ENCODE measurements at regions not wholly inside any gene's neighbourhood (a gene's known extent, or its start where the extent isn't known, plus 50 kb on each side); places are given as distances from the start of the nearest gene placed in this dataset.

DNA sequence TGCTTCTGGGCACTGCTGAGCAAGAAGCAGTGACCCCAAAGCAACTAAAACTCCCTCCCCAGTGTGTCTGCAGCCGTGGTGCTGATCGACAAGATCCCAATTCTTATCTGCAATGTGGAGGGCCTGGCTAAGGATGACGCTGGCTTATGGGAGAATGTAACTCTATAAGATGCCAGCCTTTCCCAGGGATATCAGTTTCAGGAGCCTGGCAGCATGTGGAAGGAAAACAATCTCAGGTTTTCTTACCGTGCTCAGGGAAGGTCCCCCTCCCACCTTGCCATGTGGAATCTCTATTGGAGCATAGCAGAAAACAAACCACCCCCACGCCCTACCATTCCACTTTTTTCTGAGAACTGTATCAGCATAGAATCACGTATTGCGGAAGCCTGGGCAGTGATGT is 87.7 kb upstream of the PTPN3 start:
- 0 out of 2 replicates have a peak, but pooled peaks cover 2% of the 10 kb centered on the region for H3K27me3 Mint-ChIP-seq (ENCODE audit: low read depth)
- no peak overlapping the region for H3K4me3 Mint-ChIP-seq
- ATAC-seq: no peak
- no peak for TF ChIP-seq ZNF263 (CRISPR knock-in tag; IDR thresholded peaks at IDR 0.05; ENCODE audit: low read depth)
- no peak for TF ChIP-seq SOX15 (CRISPR knock-in tag; IDR thresholded peaks at IDR 0.05)
- no peak for TF ChIP-seq SMAD3 (CRISPR knock-in tag; IDR thresholded peaks at IDR 0.05; ENCODE audit: borderline replicate concordance)
- TF ChIP-seq ATF3 (CRISPR knock-in tag; conservative IDR thresholded peaks at IDR 0.05): no peak
- TF ChIP-seq FOXP4 (CRISPR knock-in tag; IDR thresholded peaks at IDR 0.05): no peak
- TF ChIP-seq, protein P1, sequence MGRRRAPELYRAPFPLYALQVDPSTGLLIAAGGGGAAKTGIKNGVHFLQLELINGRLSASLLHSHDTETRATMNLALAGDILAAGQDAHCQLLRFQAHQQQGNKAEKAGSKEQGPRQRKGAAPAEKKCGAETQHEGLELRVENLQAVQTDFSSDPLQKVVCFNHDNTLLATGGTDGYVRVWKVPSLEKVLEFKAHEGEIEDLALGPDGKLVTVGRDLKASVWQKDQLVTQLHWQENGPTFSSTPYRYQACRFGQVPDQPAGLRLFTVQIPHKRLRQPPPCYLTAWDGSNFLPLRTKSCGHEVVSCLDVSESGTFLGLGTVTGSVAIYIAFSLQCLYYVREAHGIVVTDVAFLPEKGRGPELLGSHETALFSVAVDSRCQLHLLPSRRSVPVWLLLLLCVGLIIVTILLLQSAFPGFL (CRISPR knock-in tag; IDR thresholded peaks at IDR 0.05; ENCODE audit: borderline replicate concordance): no peak
- no peak for TF ChIP-seq ERG (CRISPR knock-in tag; IDR thresholded peaks at IDR 0.05)
- TF ChIP-seq, protein P2, sequence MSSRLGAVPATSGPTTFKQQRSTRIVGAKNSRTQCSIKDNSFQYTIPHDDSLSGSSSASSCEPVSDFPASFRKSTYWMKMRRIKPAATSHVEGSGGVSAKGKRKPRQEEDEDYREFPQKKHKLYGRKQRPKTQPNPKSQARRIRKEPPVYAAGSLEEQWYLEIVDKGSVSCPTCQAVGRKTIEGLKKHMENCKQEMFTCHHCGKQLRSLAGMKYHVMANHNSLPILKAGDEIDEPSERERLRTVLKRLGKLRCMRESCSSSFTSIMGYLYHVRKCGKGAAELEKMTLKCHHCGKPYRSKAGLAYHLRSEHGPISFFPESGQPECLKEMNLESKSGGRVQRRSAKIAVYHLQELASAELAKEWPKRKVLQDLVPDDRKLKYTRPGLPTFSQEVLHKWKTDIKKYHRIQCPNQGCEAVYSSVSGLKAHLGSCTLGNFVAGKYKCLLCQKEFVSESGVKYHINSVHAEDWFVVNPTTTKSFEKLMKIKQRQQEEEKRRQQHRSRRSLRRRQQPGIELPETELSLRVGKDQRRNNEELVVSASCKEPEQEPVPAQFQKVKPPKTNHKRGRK (CRISPR knock-in tag; IDR thresholded peaks at IDR 0.05; ENCODE audit: borderline replicate concordance): no peak
- no peak for TF ChIP-seq USF1 (CRISPR knock-in tag; IDR thresholded peaks at IDR 0.05)
- TF ChIP-seq GABPB1 (CRISPR knock-in tag; IDR thresholded peaks at IDR 0.05): no peak
- TF ChIP-seq, protein P3, sequence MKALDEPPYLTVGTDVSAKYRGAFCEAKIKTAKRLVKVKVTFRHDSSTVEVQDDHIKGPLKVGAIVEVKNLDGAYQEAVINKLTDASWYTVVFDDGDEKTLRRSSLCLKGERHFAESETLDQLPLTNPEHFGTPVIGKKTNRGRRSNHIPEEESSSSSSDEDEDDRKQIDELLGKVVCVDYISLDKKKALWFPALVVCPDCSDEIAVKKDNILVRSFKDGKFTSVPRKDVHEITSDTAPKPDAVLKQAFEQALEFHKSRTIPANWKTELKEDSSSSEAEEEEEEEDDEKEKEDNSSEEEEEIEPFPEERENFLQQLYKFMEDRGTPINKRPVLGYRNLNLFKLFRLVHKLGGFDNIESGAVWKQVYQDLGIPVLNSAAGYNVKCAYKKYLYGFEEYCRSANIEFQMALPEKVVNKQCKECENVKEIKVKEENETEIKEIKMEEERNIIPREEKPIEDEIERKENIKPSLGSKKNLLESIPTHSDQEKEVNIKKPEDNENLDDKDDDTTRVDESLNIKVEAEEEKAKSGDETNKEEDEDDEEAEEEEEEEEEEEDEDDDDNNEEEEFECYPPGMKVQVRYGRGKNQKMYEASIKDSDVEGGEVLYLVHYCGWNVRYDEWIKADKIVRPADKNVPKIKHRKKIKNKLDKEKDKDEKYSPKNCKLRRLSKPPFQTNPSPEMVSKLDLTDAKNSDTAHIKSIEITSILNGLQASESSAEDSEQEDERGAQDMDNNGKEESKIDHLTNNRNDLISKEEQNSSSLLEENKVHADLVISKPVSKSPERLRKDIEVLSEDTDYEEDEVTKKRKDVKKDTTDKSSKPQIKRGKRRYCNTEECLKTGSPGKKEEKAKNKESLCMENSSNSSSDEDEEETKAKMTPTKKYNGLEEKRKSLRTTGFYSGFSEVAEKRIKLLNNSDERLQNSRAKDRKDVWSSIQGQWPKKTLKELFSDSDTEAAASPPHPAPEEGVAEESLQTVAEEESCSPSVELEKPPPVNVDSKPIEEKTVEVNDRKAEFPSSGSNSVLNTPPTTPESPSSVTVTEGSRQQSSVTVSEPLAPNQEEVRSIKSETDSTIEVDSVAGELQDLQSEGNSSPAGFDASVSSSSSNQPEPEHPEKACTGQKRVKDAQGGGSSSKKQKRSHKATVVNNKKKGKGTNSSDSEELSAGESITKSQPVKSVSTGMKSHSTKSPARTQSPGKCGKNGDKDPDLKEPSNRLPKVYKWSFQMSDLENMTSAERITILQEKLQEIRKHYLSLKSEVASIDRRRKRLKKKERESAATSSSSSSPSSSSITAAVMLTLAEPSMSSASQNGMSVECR (CRISPR knock-in tag; IDR thresholded peaks at IDR 0.05; ENCODE audit: borderline replicate concordance): no peak
- TF ChIP-seq NR3C1 (CRISPR knock-in tag; conservative IDR thresholded peaks at IDR 0.05; ENCODE audit: low read depth): no peak
- no peak for TF ChIP-seq MAX (CRISPR knock-in tag; IDR thresholded peaks at IDR 0.05)
- no peak for TF ChIP-seq ZNF425 (CRISPR knock-in tag; conservative IDR thresholded peaks at IDR 0.05)
- no peak for TF ChIP-seq TEAD4 (CRISPR knock-in tag; IDR thresholded peaks at IDR 0.05)
- no peak for TF ChIP-seq ZBTB21 (CRISPR knock-in tag; IDR thresholded peaks at IDR 0.05; ENCODE audit: borderline replicate concordance)
- TF ChIP-seq TP53 (CRISPR knock-in tag; IDR thresholded peaks at IDR 0.05): no peak
- TF ChIP-seq MYBL2 (CRISPR knock-in tag; IDR thresholded peaks at IDR 0.05): no peak
- H3K36me3 Mint-ChIP-seq: no peaks in the 10 kb centered on the region
- H3K27ac Mint-ChIP-seq: no peak overlapping the region
- POLR2A ChIA-PET: no interaction called here
- H3K9me3 Mint-ChIP-seq: peaks cover 21% of the 10 kb centered on the region
- H3K4me1 Mint-ChIP-seq: no peaks in the 10 kb centered on the region
- CTCF ChIA-PET: interaction anchor here (1.4 kb wide), 1 partner anchor 11 kb away, joined by 3 read pairs; no protein-coding TSS in a partner anchor
- DNase-seq (ENCODE audit: low spot score): no peak
